ENCODE measurements at regions not wholly inside any gene's neighbourhood (a gene's known extent, or its start where the extent isn't known, plus 50 kb on each side); places are given as distances from the start of the nearest gene placed in this dataset.

- TF ChIP-seq CREB1 (IDR thresholded peaks at IDR 0.05; ENCODE audit: low read depth) (no peak), EP300 (IDR thresholded peaks at IDR 0.05; ENCODE audit: borderline replicate concordance) (no peak), REST (IDR thresholded peaks at IDR 0.05; ENCODE audit: low read depth) (no peak), CEBPB (IDR thresholded peaks at IDR 0.05) (no peak), TAF1 (IDR thresholded peaks at IDR 0.05; ENCODE audit: low read depth) (no peak), YY1 (IDR thresholded peaks at IDR 0.05; ENCODE audit: low read depth) (no peak), MAX (IDR thresholded peaks at IDR 0.05) (no peak), TEAD4 (IDR thresholded peaks at IDR 0.05) (no peak), RAD21 (IDR thresholded peaks at IDR 0.05; ENCODE audit: low read depth) (no peak), FOXM1 (IDR thresholded peaks at IDR 0.05; ENCODE audit: borderline replicate concordance, low read depth) (no peak)
Observed at GRCh38 chr2:20914087-20914486, 91.2 kb upstream of the LDAH start.
